Stomach (tissue), 8 donors: ENCODE measurements at regions not wholly inside any gene's neighbourhood (a gene's known extent, or its start where the extent isn't known, plus 50 kb on each side); places are given as distances from the start of the nearest gene placed in this dataset.

ENCODE experiments used
- DNase-seq, 2 donors: peaks; one replicate each; pipeline versions ENCODE4 v3.0.0 to v3.0.0-alpha.2; 2013 to 2019
- H3K27ac ChIP-seq, 5 donors: fragments of 200-600 bp in 4 of 5; sonication (generic) in 4 of 5; one replicate each; pipeline ENCODE4 v1.5.1; 2013 to 2019; ENCODE audit warnings: mild to moderate bottlenecking in 1 of 5, moderate library complexity in 1 of 5
- H3K27me3 ChIP-seq, 3 donors: fragments of 200-600 bp; sonication (generic); one replicate each; pipeline ENCODE4 v1.5.1; 2017 to 2019; ENCODE audit warnings: mixed run types in 1 of 3
- H3K36me3 ChIP-seq, 4 donors: fragments of 200-600 bp; sonication (generic); 1 replicate in 3 of 4; 2 replicates in 1 of 4; pipeline ENCODE4 v1.5.1; 2016 to 2019
- H3K4me1 ChIP-seq, 4 donors: fragments of 200-600 bp; sonication (generic); one replicate each; pipeline ENCODE4 v1.5.1; 2016 to 2019
- H3K4me3 ChIP-seq, 4 donors: fragments of 200-600 bp; sonication (generic) in 3 of 4; one replicate each; pipeline ENCODE4 v1.5.1; 2016 to 2019; ENCODE audit warnings: mild to moderate bottlenecking in 1 of 4
- H3K9me3 ChIP-seq, 4 donors: fragments of 200-600 bp; sonication (generic); one replicate each; pipeline ENCODE4 v1.5.1; 2016 to 2019
- CTCF ChIP-seq, 7 experiments: fragments of 450-650 bp in 4 of 7; fragments of 200-600 bp in 3 of 7; sonication (generic) in 3 of 7; IDR thresholded peaks; one replicate each; pipeline ENCODE4 v1.5.1; 2016 to 2019; ENCODE audit warnings: antibody characterized with exemption in 7 of 7, control low read depth in 2 of 7, mild to moderate bottlenecking in 1 of 7
- EP300 ChIP-seq: sonication (generic); formaldehyde crosslinking; IDR thresholded peaks from one replicate; pipeline ENCODE4 v1.6.1; 2017; ENCODE audit warnings: antibody characterized with exemption
- POLR2A ChIP-seq, 4 donors: fragments of 450-650 bp; IDR thresholded peaks; one replicate each; pipeline ENCODE4 v1.6.1; 2016; ENCODE audit warnings: antibody characterized with exemption in 4 of 4, control low read depth in 2 of 4, mild to moderate bottlenecking in 1 of 4, moderate library complexity in 1 of 4
- POLR2AphosphoS5 ChIP-seq, 3 donors: sonication (generic); formaldehyde crosslinking; IDR thresholded peaks; one replicate each; pipeline ENCODE4 v1.6.1; 2016; ENCODE audit warnings: antibody characterized with exemption in 3 of 3
- WGBS, 5 donors: extraction: QIAGEN DNeasy Blood & Tissue Kit in 3 of 5; methylation state at CpG; one replicate each; pipeline versions ENCODE4 v1.1.5 to v1.1.7; 2013 to 2018; 5-methylcytosine and 5-hydroxymethylcytosine counted together
- intact Hi-C: fragments of 100-400 bp; cut with DNase I; formaldehyde crosslinking; loops from one replicate; pipeline ENCODE4 v1.15.1; 2023; ENCODE audit warnings: low total_unique reads
- donor health status: healthy with polysubstance abuse.
- donor health status: Bipolar disorder and iron deficiency.
- donor health status: healthy.

GRCh38 chr17:65362826-65363225 is 198.6 kb downstream of the AXIN2 start:
- DNase-seq, result no peak
- no peak overlapping the region for H3K27ac ChIP-seq
- intact Hi-C loops, result no loop called here
- no peaks in the 10 kb centered on the region for H3K27me3 ChIP-seq
- H3K9me3 ChIP-seq, result no peaks in the 10 kb centered on the region
- no peaks in the 10 kb centered on the region for H3K36me3 ChIP-seq
- no peak overlapping the region for H3K4me3 ChIP-seq
- TF ChIP-seq CTCF (IDR thresholded peaks at IDR 0.05) (no peak), POLR2A (IDR thresholded peaks at IDR 0.05) (no peak), POLR2AphosphoS5 (IDR thresholded peaks at IDR 0.05) (no peak)
- H3K4me1 ChIP-seq, result no peaks in the 10 kb centered on the region
- 45 to 59% (median 49%) methylated on average over 2 of the region's 2 CpGs for WGBS, 5 donors

GRCh38 chr17:65360961-65361552 is 200.4 kb downstream of the AXIN2 start:
- no peak for DNase-seq
- Histone ChIP-seq H3K27ac (no peak overlapping the region), H3K4me1 (no peaks in the 10 kb centered on the region), H3K9me3 (no peaks in the 10 kb centered on the region), H3K27me3 (no peaks in the 10 kb centered on the region), H3K4me3 (no peak overlapping the region), H3K36me3 (no peaks in the 10 kb centered on the region)
- 77 to 85% (median 77%) methylated on average over 14 of the region's 14 CpGs for WGBS, 5 donors
- intact Hi-C loops, result no loop called here
- TF ChIP-seq POLR2AphosphoS5 (IDR thresholded peaks at IDR 0.05), result no peak
- no peak for TF ChIP-seq CTCF (IDR thresholded peaks at IDR 0.05)

GRCh38 chr17:65359016-65359415 is 202.4 kb downstream of the AXIN2 start:
- no peak for DNase-seq
- intact Hi-C loops, result no loop called here
- Histone ChIP-seq H3K27me3 (no peaks in the 10 kb centered on the region), H3K36me3 (no peaks in the 10 kb centered on the region), H3K27ac (no peak overlapping the region), H3K9me3 (no peaks in the 10 kb centered on the region), H3K4me1 (no peaks in the 10 kb centered on the region), H3K4me3 (no peak overlapping the region)
- WGBS, 5 donors, result 79 to 91% (median 85%) methylated on average over 3 of the region's 3 CpGs
- TF ChIP-seq EP300, result no peak
- TF ChIP-seq POLR2A (IDR thresholded peaks at IDR 0.05), result no peak
- no peak for TF ChIP-seq POLR2AphosphoS5 (IDR thresholded peaks at IDR 0.05)
- no peak for TF ChIP-seq CTCF (IDR thresholded peaks at IDR 0.05)

GRCh38 chr17:65356536-65356935 is 204.9 kb downstream of the AXIN2 start:
- Histone ChIP-seq H3K27ac (no peak overlapping the region), H3K27me3 (no peaks in the 10 kb centered on the region), H3K4me1 (no peaks in the 10 kb centered on the region), H3K4me3 (no peak overlapping the region), H3K36me3 (no peaks in the 10 kb centered on the region), H3K9me3 (no peaks in the 10 kb centered on the region)
- intact Hi-C loops, result no loop called here
- TF ChIP-seq POLR2A (IDR thresholded peaks at IDR 0.05) (no peak), EP300 (no peak), CTCF (IDR thresholded peaks at IDR 0.05) (no peak), POLR2AphosphoS5 (IDR thresholded peaks at IDR 0.05) (no peak)
- no peak for DNase-seq
- WGBS, 5 donors, result 79 to 90% (median 86%) methylated on average over 5 of the region's 5 CpGs
